Astrocyte (in vitro differentiated cells and primary cell): ENCODE measurements at regions not wholly inside any gene's neighbourhood (a gene's known extent, or its start where the extent isn't known, plus 50 kb on each side); places are given as distances from the start of the nearest gene placed in this dataset.

Source experiments
- DNase-seq: peaks from one replicate; pipeline ENCODE4 v3.0.0-alpha.2; 2010; ENCODE audit warnings: low read depth
- FAIRE-seq: peaks from 2 replicates; lab custom pipeline; 2011; peaks lifted over from hg19 to GRCh38; lab: Jason Lieb, UNC
- H2AFZ ChIP-seq: 2 replicates; pipeline ENCODE4 v1.6.0; 2012; ENCODE audit warnings: low read depth, low read length, inconsistent platforms
- H3K27ac ChIP-seq: 2 replicates; pipeline ENCODE4 v1.5.1; 2011; ENCODE audit warnings: low read depth, low read length, inconsistent platforms
- H3K27me3 ChIP-seq: 2 replicates; pipeline ENCODE4 v1.6.0; 2011; ENCODE audit warnings: low read length, inconsistent platforms; ENCODE audit not compliant: insufficient read depth
- H3K36me3 ChIP-seq: 2 replicates; pipeline ENCODE4 v1.5.1; 2011; ENCODE audit warnings: low read length, inconsistent platforms; ENCODE audit not compliant: insufficient read depth
- H3K4me1 ChIP-seq: 2 replicates; pipeline ENCODE4 v1.5.1; 2011; ENCODE audit warnings: low read length, inconsistent platforms; ENCODE audit not compliant: insufficient read depth
- H3K4me2 ChIP-seq: 2 replicates; pipeline ENCODE4 v1.6.0; 2012; ENCODE audit warnings: low read length, inconsistent platforms
- H3K4me3 ChIP-seq: 2 replicates; pipeline ENCODE4 v1.5.1; 2011; ENCODE audit warnings: low read depth, mild to moderate bottlenecking, low read length, inconsistent platforms; ENCODE audit not compliant: insufficient read depth
- H3K79me2 ChIP-seq: 2 replicates; pipeline ENCODE4 v1.6.0; 2012; ENCODE audit warnings: mild to moderate bottlenecking, low read length, inconsistent platforms; ENCODE audit not compliant: insufficient read depth
- H3K9ac ChIP-seq: 2 replicates; pipeline ENCODE4 v1.6.0; 2012; ENCODE audit warnings: mild to moderate bottlenecking, low read length, inconsistent platforms
- H3K9me3 ChIP-seq: 2 replicates; pipeline ENCODE4 v1.5.1; 2012; ENCODE audit warnings: low read depth, mild to moderate bottlenecking, low read length, inconsistent platforms; ENCODE audit not compliant: insufficient read depth
- H4K20me1 ChIP-seq: 2 replicates; pipeline ENCODE4 v1.6.0; 2012; ENCODE audit warnings: low read length, inconsistent platforms; ENCODE audit not compliant: insufficient read depth
- H3K27ac Mint-ChIP-seq: one replicate; pipeline ENCODE4 v1.8.0; 2021; ENCODE audit warnings: mild to moderate bottlenecking, mixed read lengths; ENCODE audit not compliant: unreplicated experiment
- H3K27me3 Mint-ChIP-seq: one replicate; pipeline ENCODE4 v1.8.0; 2021; ENCODE audit warnings: low read depth, mixed read lengths; ENCODE audit not compliant: unreplicated experiment
- H3K36me3 Mint-ChIP-seq: one replicate; pipeline ENCODE4 v1.8.0; 2021; ENCODE audit warnings: low read depth, mixed read lengths; ENCODE audit not compliant: unreplicated experiment
- H3K4me1 Mint-ChIP-seq: one replicate; pipeline ENCODE4 v1.8.0; 2021; ENCODE audit warnings: low read depth, mixed read lengths; ENCODE audit not compliant: unreplicated experiment
- H3K4me3 Mint-ChIP-seq: one replicate; pipeline ENCODE4 v1.8.0; 2021; ENCODE audit warnings: mild to moderate bottlenecking, moderate library complexity, mixed read lengths; ENCODE audit not compliant: unreplicated experiment
- H3K9me3 Mint-ChIP-seq: one replicate; pipeline ENCODE4 v1.8.0; 2021; ENCODE audit warnings: mild to moderate bottlenecking, mixed read lengths; ENCODE audit not compliant: unreplicated experiment
- CTCF ChIP-seq: IDR thresholded peaks from 2 replicates; pipeline ENCODE4 v1.5.1; 2011; ENCODE audit warnings: low read depth, mild to moderate bottlenecking, inconsistent platforms, low read length, moderate library complexity; ENCODE audit not compliant: insufficient read depth
- EZH2 ChIP-seq: IDR thresholded peaks from 2 replicates; pipeline ENCODE4 v1.6.1; 2012; ENCODE audit warnings: mild to moderate bottlenecking, low read length, inconsistent platforms; ENCODE audit not compliant: insufficient read depth

DNA sequence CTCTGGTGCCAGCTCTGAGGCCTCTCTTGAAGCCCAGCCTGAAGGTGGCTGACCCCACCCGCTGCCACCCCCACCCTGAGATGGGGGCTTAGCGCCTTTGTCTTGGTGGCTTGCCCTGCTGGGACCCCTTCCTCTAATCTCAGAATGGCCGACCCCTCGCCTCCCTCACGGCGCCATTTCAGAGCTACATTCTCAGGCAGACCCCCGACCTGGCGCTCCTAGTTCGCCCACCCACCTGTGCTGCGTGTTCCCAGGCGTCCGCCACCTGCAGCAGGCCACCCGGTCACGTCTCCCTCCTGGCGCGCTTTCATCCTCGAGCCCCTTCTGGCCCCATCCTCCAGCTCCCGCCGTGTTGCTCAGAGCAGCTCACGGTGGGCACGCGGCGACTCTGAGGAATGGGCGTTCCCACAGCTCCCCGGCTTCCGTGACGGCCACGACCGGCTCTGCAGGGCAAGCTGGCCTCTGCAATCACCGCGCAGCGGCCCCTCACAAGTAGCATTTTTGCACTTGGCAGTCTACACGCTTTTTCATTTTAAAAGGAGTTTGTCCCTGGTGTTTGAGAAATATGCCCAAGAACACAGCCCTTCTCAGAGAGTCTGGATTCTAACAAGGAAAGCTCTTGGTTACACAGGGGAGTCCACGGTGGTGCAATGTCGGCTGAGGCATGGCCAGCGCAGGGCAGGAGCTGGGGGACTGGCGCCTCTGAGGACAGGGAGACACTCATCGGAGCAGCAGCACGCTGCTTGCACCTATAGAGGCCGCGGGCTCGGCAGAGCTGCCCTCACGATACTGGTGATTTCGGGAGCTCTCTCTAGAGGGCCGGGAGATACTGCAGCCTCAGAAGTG lies 105.7 kb upstream of the C14orf180 start:
- peaks cover 35% of the 10 kb centered on the region for H3K27me3 Mint-ChIP-seq

DNA sequence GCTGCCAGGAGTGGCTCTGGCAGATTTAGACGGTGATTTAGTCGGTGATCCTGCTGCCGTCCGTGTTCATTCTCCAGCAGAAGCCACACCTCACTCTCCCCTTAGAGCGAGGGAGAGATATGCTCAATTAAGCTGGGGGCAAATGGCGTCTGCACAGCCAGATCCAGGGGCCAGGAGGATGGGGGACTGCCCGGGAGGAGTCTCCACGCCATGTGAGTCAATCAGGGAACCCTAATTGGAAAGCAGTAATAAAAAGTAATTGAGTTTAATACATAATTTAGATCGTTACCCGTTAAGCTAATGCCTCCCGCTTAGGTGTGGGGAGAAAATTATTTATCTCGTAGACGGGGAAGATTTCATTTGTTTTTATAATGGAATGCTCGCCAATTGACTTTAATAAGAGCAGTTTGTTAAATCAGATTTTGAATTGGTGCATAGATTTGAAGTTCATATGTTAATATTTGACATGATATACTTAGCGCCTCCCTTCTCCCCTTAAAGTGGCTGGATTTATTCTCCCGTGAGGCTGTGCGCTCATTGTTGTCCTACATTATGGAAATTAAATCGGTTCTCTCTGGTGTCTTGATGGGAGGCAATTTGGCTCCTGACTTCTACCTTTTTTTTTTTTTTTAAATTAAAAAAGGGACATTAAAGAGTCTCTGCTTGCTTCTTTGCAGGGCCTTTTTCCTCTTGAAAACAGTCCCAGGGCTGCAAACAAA lies 104.9 kb upstream of the C14orf180 start:
- no peaks in the 10 kb centered on the region for H3K36me3 Mint-ChIP-seq
- H3K9me3 Mint-ChIP-seq: peaks cover 3% of the 10 kb centered on the region
- FAIRE-seq (no peak), DNase-seq (no peak)
- no peaks in the 10 kb centered on the region for H3K9me3 ChIP-seq
- H3K36me3 ChIP-seq: no peaks in the 10 kb centered on the region
- no peak overlapping the region for H3K4me3 ChIP-seq
- H3K27me3 Mint-ChIP-seq: peaks cover 33% of the 10 kb centered on the region
- no peaks in the 10 kb centered on the region for H3K4me1 ChIP-seq
- no peaks in the 10 kb centered on the region for H3K4me1 Mint-ChIP-seq
- no peak overlapping the region for H3K27ac ChIP-seq
- no peak overlapping the region for H3K27ac Mint-ChIP-seq
- H4K20me1 ChIP-seq: no peaks in the 10 kb centered on the region
- no peak for TF ChIP-seq CTCF
- TF ChIP-seq EZH2: no peak
- H3K27me3 ChIP-seq: no peaks in the 10 kb centered on the region
- H3K4me2 ChIP-seq: no peak overlapping the region
- no peaks in the 10 kb centered on the region for H3K79me2 ChIP-seq
- no peak overlapping the region for H3K9ac ChIP-seq
- no peak overlapping the region for H3K4me3 Mint-ChIP-seq
- H2AFZ ChIP-seq: no peak overlapping the region

More for the DNA sequence above, 105.7 kb upstream of the C14orf180 start:
- H3K4me1 Mint-ChIP-seq: no peaks in the 10 kb centered on the region
- no peak overlapping the region for H3K4me2 ChIP-seq
- H4K20me1 ChIP-seq: no peaks in the 10 kb centered on the region
- H3K27ac ChIP-seq: no peak overlapping the region
- no peak overlapping the region for H3K9ac ChIP-seq
- TF ChIP-seq CTCF (no peak), EZH2 (no peak)
- FAIRE-seq (no peak), DNase-seq (no peak)
- no peaks in the 10 kb centered on the region for H3K27me3 ChIP-seq
- no peaks in the 10 kb centered on the region for H3K9me3 ChIP-seq
- no peaks in the 10 kb centered on the region for H3K36me3 Mint-ChIP-seq
- H3K36me3 ChIP-seq: no peaks in the 10 kb centered on the region
- H3K27ac Mint-ChIP-seq: no peak overlapping the region
- peaks cover 3% of the 10 kb centered on the region for H3K9me3 Mint-ChIP-seq
- no peaks in the 10 kb centered on the region for H3K4me1 ChIP-seq
- H3K79me2 ChIP-seq: no peaks in the 10 kb centered on the region
- H3K4me3 Mint-ChIP-seq: no peak overlapping the region
- no peak overlapping the region for H2AFZ ChIP-seq
- H3K4me3 ChIP-seq: no peak overlapping the region
